HG02759 (cell line): ENCODE measurements at regions not wholly inside any gene's neighbourhood (a gene's known extent, or its start where the extent isn't known, plus 50 kb on each side); places are given as distances from the start of the nearest gene placed in this dataset.

Source experiments
- ATAC-seq: cut with Tn5 transposase; IDR thresholded peaks from one replicate; pipeline ENCODE4 v1.9.1; 2021; ENCODE audit warnings: mild to moderate bottlenecking, moderate library complexity; ENCODE audit not compliant: unreplicated experiment

- ATAC-seq = no peak
Observed at GRCh38 chr10:118501637-118502440, 93.6 kb downstream of the PRLHR start.

GRCh38 chr10:118501171-118501570 lies 94.3 kb downstream of the PRLHR start:
- no peak for ATAC-seq

GRCh38 chr10:118500477-118501104 lies 94.9 kb downstream of the PRLHR start:
- ATAC-seq = no peak

- ATAC-seq = no peak
Observed at GRCh38 chr10:118499186-118499585, 96.3 kb downstream of the PRLHR start.

- ATAC-seq = no peak
Observed at GRCh38 chr10:118498623-118499022, 96.8 kb downstream of the PRLHR start.

GRCh38 chr10:118497227-118497626 lies 98.2 kb downstream of the PRLHR start:
- no peak for ATAC-seq

- no peak for ATAC-seq
Observed at GRCh38 chr10:118496525-118496924, 98.9 kb downstream of the PRLHR start.

- ATAC-seq = no peak
Observed at GRCh38 chr10:118495499-118495898, 99.9 kb downstream of the PRLHR start.

GRCh38 chr10:118491055-118491454 lies 104.4 kb downstream of the PRLHR start:
- ATAC-seq = no peak

- no peak for ATAC-seq
Observed at GRCh38 chr10:118488710-118489497, 106.5 kb downstream of the PRLHR start.

- ATAC-seq = no peak
Observed at GRCh38 chr10:118485641-118486040, 109.8 kb downstream of the PRLHR start.

- ATAC-seq = no peak
Observed at GRCh38 chr10:118484152-118484871, 111.1 kb downstream of the PRLHR start.

- no peak for ATAC-seq
Observed at GRCh38 chr10:118483496-118483895, 112.0 kb downstream of the PRLHR start.

- ATAC-seq = no peak
Observed at GRCh38 chr10:118482393-118483331, 112.8 kb downstream of the PRLHR start.

- ATAC-seq = no peak
Observed at GRCh38 chr10:118481871-118482270, 113.6 kb downstream of the PRLHR start.

- ATAC-seq = no peak
Observed at GRCh38 chr10:118475214-118475613, 120.2 kb downstream of the PRLHR start.

GRCh38 chr10:118474111-118474510 lies 121.3 kb downstream of the PRLHR start:
- ATAC-seq = no peak

GRCh38 chr10:118473305-118473960 lies 122.0 kb downstream of the PRLHR start:
- ATAC-seq = no peak
